ENCODE measurements at regions not wholly inside any gene's neighbourhood (a gene's known extent, or its start where the extent isn't known, plus 50 kb on each side); places are given as distances from the start of the nearest gene placed in this dataset.

GRCh38 chr13:111031531-111031961 lies 83.6 kb upstream of the ARHGEF7 start:
- no peak for DNase-seq (ENCODE audit: low read depth, low spot score)
- FAIRE-seq: no peak

More at GRCh38 chr13:111031531-111031961, 83.6 kb upstream of the ARHGEF7 start:
- Histone ChIP-seq H3K9ac (replicated peaks; ENCODE audit: extremely low read depth, insufficient read depth, low read length) (no peak overlapping the region), H2AFZ (ENCODE audit: low read depth, low read length) (no peak overlapping the region), H3K9me1 (replicated peaks; ENCODE audit: control insufficient read depth, extremely low read depth, insufficient read depth, low read length) (no peaks in the 10 kb centered on the region), H3K36me3 (ENCODE audit: control insufficient read depth in 2 of 2, extremely low read depth in 1 of 2, insufficient read depth in 2 of 2, low read length in 2 of 2) (no peaks in the 10 kb centered on the region), H3K4me3 (replicated peaks in 1 of 3; ENCODE audit: insufficient read depth in 1 of 3, low read depth in 1 of 3, low read length in 3 of 3) (no peak overlapping the region), H3K4me1 (ENCODE audit: control insufficient read depth, extremely low read depth, insufficient read depth, low read length) (no peaks in the 10 kb centered on the region), H3K79me2 (ENCODE audit: control insufficient read depth, insufficient read depth, low read length) (no peaks in the 10 kb centered on the region), H3K4me2 (ENCODE audit: insufficient read depth, low read length) (no peak overlapping the region), H4K20me1 (replicated peaks; ENCODE audit: control insufficient read depth, extremely low read depth, insufficient read depth, low read length) (no peaks in the 10 kb centered on the region), H3K27me3 (ENCODE audit: control insufficient read depth in 2 of 2, insufficient read depth in 2 of 2, low read length in 2 of 2) (peaks cover 2 to 3% of the 10 kb centered on the region in 2 experiments), H3K27ac (ENCODE audit: insufficient read depth, low read depth, low read length) (no peak overlapping the region), H3K9me3 (replicated peaks; ENCODE audit: control insufficient read depth, insufficient read depth, low read length) (no peaks in the 10 kb centered on the region)
- TF ChIP-seq EZH2 (IDR thresholded peaks at IDR 0.05; ENCODE audit: borderline replicate concordance, low read depth, low read length, severe bottlenecking) (no peak), POLR2A (IDR thresholded peaks at IDR 0.05; ENCODE audit: low read depth, low read length) (no peak), CTCF (IDR thresholded peaks at IDR 0.05; ENCODE audit: extremely low read depth in 1 of 2, insufficient read depth in 1 of 2, low read depth in 1 of 2, low read length in 2 of 2) (no peak), JUN (IDR thresholded peaks at IDR 0.05; ENCODE audit: borderline replicate concordance, insufficient read depth, insufficient read length, low read depth) (no peak), FOS (IDR thresholded peaks at IDR 0.05; ENCODE audit: borderline replicate concordance, insufficient read depth, low read length) (no peak), GATA2 (IDR thresholded peaks at IDR 0.05; ENCODE audit: insufficient read depth, insufficient read length, low read depth, low read length) (no peak), MAX (IDR thresholded peaks at IDR 0.05; ENCODE audit: insufficient read depth, insufficient read length) (no peak), MYC (IDR thresholded peaks at IDR 0.05; ENCODE audit: low read depth, low read length) (no peak), POLR2AphosphoS5 (IDR thresholded peaks at IDR 0.05; ENCODE audit: insufficient read depth, low read depth, low read length) (no peak)
- intact Hi-C loops (cut with micrococcal nuclease): no loop called here
- no TSS peak for BruUV-seq (replicated peaks)
- dilution Hi-C loops (cut with MboI; ENCODE audit: extremely low pct_ligation_motif_present, low sequenced_read_pairs): no loop called here
- POLR2A ChIA-PET: interaction anchor here (0.6 kb wide), 1 partner anchor 316 kb away, joined by 3 read pairs; no protein-coding TSS in a partner anchor
- CTCF ChIA-PET: interaction anchor here (1.2 kb wide), 1 partner anchor 438 kb away, joined by 3 read pairs; no protein-coding TSS in a partner anchor

Measured in endothelial cell of umbilical vein (primary cell).